Uterus (tissue), 2 donors: ENCODE measurements at regions not wholly inside any gene's neighbourhood (a gene's known extent, or its start where the extent isn't known, plus 50 kb on each side); places are given as distances from the start of the nearest gene placed in this dataset.

Source experiments
- POLR2A ChIP-seq, 2 donors: fragments of 450-650 bp; IDR thresholded peaks; one replicate each; pipeline ENCODE4 v1.6.1; 2016; ENCODE audit warnings: antibody characterized with exemption in 2 of 2, mild to moderate bottlenecking in 1 of 2, moderate library complexity in 1 of 2
- TF ChIP-seq, protein P1 (sequence below), 4 experiments: fragments of 200-600 bp in 2 of 4; fragments of 450-650 bp in 2 of 4; sonication (generic) in 2 of 4; IDR thresholded peaks; one replicate each; pipeline ENCODE4 v1.5.1; 2016 to 2019; ENCODE audit warnings: antibody characterized with exemption in 4 of 4, mild to moderate bottlenecking in 2 of 4, moderate library complexity in 1 of 4

DNA sequence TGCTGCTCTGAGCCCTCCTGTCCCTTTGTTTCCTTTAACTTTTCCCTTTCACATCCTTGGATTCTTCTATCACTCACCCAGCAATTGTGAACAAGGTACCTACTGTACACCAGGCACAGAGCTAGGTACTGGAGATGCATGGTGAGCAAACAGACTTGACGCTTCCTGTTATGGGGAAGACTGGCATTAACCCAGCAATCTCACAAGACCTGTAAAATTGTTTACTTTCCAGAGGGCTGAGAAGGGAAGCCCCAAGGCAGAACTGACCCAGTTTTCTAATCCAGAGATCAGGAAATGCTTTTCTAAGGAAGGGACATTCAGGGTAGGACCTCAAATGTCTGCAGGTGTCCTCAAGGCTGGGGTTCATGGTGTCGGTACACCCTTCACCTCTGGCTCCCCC lies 171.6 kb upstream of the KAZN start:
- no peak for TF ChIP-seq POLR2A (IDR thresholded peaks at IDR 0.05)
- TF ChIP-seq, protein P1, sequence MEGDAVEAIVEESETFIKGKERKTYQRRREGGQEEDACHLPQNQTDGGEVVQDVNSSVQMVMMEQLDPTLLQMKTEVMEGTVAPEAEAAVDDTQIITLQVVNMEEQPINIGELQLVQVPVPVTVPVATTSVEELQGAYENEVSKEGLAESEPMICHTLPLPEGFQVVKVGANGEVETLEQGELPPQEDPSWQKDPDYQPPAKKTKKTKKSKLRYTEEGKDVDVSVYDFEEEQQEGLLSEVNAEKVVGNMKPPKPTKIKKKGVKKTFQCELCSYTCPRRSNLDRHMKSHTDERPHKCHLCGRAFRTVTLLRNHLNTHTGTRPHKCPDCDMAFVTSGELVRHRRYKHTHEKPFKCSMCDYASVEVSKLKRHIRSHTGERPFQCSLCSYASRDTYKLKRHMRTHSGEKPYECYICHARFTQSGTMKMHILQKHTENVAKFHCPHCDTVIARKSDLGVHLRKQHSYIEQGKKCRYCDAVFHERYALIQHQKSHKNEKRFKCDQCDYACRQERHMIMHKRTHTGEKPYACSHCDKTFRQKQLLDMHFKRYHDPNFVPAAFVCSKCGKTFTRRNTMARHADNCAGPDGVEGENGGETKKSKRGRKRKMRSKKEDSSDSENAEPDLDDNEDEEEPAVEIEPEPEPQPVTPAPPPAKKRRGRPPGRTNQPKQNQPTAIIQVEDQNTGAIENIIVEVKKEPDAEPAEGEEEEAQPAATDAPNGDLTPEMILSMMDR (IDR thresholded peaks at IDR 0.05), result no peak
